ENCODE measurements at regions not wholly inside any gene's neighbourhood (a gene's known extent, or its start where the extent isn't known, plus 50 kb on each side); places are given as distances from the start of the nearest gene placed in this dataset.

DNA sequence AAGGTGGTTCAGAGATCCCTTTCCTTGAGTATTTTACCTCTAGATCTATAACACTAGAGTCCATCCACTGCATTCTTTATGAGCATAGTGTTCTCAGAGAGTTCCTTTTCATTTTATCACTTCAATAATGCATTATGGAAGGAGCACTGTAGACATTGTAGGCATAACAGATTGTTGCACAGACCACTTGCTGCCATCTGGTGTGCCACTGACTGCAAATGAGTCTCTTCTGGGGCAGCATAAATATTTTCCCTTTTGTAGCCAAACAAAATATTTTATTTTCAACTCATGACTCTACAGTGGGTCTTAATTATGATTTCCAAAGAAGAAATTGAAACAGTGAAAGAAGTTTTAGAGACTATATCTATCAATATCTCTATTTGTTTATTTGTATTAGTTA lies 290.4 kb downstream of the OLFM3 start:
- DNase-seq (ENCODE audit: low spot score), result no peak

DNA sequence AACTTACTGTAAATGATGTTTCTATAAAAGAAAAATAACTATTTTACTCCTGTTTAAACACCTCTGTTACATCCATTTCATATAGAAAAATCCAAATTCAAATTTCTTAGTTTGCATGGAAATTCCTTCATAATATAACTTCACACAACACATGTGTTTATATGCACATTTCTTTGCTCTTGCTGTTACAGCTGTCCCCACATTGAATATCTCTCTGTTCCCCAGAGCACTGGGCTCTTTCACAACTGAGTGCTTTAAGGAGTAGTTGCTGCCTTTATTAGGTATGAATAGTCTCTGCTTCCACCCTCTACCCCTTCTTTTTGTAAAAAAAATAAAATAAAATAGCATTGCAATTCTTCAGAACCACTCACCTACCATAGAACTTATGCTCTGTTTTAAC lies 287.0 kb downstream of the OLFM3 start:
- DNase-seq (ENCODE audit: low spot score), result no peak

DNA sequence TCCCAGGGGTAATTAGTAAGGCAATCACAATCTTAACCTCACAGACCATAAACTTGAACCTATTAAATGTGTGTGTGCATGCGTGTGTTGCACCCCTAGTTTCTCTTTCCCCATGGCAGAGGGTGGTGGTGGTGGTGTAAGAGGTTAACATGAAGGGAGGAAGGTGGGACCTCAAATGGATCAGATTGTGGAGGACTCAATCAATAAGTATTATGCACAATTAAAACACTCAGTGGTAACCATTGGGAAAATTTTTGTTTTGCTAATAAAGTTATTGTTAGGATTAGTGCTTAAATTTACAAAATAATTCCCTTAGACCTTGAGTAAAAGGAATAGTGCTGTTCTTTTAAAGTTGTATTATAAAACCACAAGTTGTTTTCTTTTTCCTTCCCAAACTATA lies 283.0 kb downstream of the OLFM3 start:
- DNase-seq (ENCODE audit: low spot score), result no peak

DNA sequence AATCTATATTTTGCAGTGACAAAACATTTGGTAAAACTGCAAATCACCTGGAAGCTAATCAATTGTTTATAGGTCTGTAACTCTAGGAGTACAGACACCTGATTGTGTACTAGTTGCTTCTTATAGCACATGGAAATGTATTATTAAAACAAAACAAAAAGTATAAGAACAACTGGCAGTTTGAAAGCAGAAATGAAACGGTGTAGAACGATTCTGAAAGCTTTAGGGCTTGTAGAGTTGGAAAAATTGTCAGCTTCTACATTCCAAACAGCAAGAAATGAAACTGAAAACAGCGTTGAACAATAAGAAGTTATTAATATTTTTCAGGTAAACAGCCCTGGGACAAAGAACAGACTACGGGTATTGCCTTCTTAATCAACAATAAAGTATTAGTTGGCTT lies 273.3 kb downstream of the OLFM3 start:
- no peak for DNase-seq (ENCODE audit: low spot score)

DNA sequence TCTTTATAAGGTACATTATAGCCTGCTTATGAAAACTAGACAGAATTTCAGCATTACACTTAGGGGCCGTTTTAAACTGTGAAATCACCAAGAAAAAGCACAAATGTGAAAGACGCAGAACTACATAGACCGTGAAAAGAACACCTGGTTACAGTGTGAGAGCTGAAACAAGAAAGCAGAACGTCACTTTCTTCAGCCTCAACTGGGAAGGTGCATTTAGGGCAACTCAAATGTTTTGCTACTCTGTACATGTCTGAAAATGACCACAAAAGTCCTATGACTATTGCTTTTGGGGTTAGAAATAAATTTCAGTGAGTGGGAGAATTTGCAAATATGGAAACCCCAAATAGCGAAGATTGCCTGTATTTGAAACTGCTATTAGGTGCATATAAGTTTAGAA lies 268.7 kb downstream of the OLFM3 start:
- no peak for DNase-seq (ENCODE audit: low spot score)

DNA sequence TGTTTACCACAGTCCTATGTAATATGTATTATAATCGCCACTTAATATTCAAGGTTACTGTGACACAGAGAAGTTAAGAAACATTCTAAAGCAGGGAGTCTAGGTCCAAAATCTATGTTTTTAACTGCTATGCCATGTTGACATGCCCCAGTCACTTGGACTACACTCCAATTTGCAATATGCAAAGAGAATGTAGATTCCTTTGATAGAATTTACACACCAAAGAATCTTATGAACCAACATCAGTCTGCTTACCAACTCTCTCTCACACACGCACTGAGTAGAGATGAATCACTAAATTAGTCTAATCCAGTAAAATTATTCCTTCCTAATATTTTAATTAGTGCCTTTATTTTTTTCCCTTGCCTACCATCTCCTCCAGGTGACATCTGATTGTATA lies 266.2 kb downstream of the OLFM3 start:
- DNase-seq (ENCODE audit: low spot score), result no peak

DNA sequence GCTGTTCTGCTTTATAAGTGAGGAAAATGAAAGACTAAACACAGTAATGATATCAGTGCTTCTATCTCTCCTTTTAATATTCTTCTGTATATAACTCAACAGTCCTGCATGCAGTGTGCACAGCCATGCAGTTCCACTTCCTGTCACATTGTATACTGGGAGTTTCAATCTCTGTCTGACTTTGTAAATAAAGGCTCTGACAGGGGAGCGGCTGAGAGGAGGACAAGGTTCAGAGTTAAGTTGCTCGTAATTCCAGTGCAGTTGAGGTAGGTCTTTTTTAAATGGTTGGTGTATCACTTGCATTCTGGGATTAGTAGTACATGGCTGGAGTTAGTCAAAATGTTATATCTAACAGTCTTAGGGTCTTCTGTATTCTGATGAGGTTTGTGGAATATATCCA lies 264.5 kb downstream of the OLFM3 start:
- no peak for DNase-seq (ENCODE audit: low spot score)

DNA sequence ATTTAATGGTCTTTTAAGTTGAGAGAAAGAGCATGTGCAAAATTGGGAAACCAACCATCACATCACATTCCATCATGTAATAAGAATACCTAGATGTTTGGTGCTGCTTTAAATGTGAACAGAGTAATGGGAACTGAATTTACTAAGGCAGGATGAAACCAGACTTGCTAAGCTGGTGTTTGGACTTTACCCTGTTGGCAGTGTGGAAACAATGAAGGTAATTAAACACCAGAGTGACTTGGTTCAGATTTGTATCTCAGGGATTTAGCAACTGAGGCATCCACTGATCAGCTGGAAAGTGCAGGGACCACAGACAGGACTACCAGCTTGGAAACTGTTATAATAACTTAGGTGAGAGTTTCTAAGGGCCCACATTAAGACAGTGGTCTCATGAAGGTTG lies 263.4 kb downstream of the OLFM3 start:
- no peak for DNase-seq (ENCODE audit: low spot score)

DNA sequence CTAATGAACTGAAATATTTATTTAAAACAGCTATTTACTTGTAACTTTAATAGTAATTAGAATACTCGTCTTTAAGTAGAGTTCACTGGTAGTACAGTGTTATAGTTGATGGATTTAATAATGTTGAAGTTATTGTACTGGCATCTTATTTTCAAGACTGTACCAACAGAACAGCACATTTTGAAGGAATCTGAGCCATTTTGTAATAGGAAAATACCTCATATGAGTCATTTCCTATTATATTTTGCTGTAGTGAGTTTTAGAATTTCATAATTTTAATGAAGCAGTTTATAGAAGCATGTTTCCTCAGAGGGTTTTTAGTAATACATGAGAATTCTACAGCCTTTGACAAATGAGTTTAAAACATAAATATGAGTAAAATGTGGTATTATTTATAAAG lies 258.3 kb downstream of the OLFM3 start:
- peak; percentile 48 for DNase-seq (ENCODE audit: low spot score)

DNA sequence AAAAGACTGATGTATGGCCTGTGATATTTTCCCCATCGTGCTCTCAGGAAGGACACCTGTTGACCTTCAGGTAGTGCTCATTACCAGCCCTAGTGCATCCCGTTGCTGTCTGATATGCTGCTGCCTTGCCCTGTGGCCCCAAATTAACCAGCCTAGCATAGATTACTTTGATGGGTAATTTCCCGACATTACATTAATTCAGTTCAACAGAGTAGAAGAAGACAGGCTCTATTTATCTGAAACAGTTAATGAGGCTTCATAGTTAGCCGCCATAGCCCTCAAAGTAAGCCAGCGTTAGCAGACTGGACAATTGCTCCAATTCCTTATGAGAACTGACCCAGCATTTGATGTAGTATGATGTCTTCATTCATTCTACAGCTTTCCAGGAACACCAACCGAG lies 257.6 kb downstream of the OLFM3 start:
- no peak for DNase-seq (ENCODE audit: low spot score)

DNA sequence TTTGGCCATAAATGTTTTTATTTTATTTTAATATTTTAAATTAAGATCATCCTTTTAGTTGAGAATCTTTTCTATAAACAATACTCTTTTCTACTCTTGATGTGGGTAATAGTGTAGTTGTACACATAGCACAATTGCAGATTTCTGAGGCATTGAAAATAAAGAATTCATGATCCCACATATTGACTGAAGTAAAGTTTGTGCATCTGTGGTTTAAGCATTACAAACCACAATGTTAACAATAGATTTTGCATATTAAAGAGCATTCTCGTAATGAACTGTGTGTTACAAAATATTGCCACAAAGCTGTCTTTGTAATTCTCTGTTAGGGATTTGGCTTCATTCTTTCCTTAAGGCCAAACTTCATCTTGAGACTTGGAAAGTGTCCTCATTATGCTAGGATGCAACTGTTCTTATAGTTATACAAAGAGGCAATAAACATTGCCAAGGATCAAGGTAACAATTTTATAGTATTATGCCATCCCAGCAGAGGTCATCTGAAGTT lies 256.8 kb downstream of the OLFM3 start:
- DNase-seq (ENCODE audit: low spot score), result no peak

DNA sequence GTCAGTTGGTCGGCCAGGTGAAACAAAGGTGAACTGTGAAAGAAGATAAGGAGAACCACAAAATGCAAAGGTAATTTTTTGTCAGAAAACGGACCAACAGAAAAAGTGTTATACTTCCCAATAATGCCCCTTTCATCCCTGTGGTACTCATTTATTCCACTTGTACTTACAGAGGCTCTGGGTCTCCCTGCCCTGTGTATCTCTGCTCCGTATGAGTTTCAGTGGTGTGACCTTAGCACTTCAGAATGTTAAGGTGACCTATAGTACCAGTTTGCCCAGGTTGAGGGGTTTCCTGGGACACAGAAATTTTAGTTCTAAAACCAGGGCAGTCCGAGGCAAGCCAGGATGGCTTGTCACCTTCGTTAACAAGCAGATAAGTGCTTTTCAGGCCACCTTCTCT lies 254.8 kb downstream of the OLFM3 start:
- DNase-seq (ENCODE audit: low spot score), result no peak

DNA sequence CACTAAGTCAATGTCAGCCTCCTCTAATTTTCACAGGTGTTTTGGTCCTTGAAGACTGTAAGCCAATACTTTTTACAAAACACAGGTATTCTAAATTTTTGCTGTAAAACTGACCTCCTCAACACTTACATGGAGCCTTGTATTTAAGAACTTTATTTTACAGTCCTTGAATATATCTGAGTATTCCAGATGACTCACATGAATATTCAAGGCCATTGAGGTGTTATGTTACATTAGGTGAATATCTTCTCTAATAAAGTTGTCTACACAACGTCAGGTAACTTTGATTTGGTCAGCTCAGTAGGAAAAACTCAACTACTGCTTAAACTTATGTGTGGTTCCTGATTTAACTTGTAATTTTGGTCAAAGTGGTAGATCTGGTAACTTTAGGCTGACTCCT lies 254.2 kb downstream of the OLFM3 start:
- DNase-seq (ENCODE audit: low spot score), result no peak

DNA sequence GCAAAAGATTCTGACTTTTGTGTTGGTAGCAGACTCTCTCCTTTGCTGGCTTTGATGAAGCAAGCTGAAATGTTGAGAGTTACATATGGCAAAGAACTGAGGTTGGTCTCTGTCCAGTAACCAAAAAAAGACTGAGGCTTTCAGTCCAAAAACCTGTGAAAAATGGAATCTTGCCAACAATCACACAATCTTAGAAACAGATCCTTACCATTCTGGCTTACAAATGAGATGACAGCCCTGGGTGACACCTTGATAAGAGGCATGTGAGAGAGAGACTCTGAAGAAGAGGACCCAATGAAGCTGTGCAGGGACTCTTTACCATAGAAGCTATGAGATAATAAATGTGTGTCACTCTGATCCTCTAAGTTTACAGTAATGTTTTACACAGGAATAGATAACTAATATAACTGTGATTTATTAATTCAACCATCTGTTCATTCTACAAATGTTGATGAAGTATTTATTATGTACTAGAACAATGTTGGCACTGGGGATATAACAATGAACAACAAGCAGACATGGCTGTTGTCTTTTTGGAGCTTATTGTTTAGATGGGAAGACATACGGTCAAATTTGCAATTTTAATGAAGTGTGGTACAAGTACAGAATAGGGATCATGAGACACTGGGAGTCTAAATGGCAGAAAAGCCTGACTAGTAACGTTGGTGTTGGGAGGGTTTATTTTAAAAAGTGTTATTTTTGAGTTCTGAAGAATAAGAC lies 251.0 kb downstream of the OLFM3 start:
- no peak for DNase-seq (ENCODE audit: low spot score)

DNA sequence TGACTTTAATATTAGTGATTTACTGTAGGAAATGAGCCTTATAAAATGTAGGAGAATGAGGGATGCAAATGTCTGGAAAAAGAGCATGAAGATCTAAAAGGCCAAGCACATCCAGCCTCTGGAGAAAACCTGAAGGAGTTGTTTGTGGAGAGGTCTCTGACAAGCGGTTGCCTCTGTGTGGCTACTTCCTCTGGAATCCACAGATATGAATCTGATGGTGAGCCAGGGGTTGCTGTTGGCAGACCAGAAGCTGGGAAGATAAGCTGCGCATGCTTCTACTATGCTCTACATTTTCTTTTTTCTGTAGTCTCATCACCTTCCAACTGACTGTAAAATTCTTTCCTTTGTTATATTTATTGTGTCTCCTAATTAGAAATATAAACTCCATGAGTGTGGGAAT lies 248.6 kb downstream of the OLFM3 start:
- no peak for DNase-seq (ENCODE audit: low spot score)

Data from GM03348 (cell line).